ENCODE measurements at regions not wholly inside any gene's neighbourhood (a gene's known extent, or its start where the extent isn't known, plus 50 kb on each side); places are given as distances from the start of the nearest gene placed in this dataset.

GRCh38 chr14:50052517-50052916, 63.9 kb downstream of the VCPKMT start:
- Mint-ChIP-seq H3K36me3 (no peaks in the 10 kb centered on the region), H3K4me1 (peaks cover 26 to 36% of the 10 kb centered on the region in 2 donors), H3K4me3 (no peak overlapping the region), H3K27ac (peak overlapping the region in 1 of 2 donors; percentile 16), H3K9me3 (no peaks in the 10 kb centered on the region), H3K27me3 (ENCODE audit: low read depth in 2 of 2) (no peaks in the 10 kb centered on the region)
- intact Hi-C loops (cut with micrococcal nuclease) = no loop called here
- H3K4me3 ChIP-seq (ENCODE audit: low read length) = no peak overlapping the region
- peaks cover 29% of the 10 kb centered on the region for H3K4me1 ChIP-seq (ENCODE audit: control insufficient read depth, insufficient read depth, low read length)
- no peak overlapping the region for H3K27ac ChIP-seq (ENCODE audit: low read length)
- H3K9me3 ChIP-seq (ENCODE audit: control insufficient read depth, insufficient read depth, low read length) = no peaks in the 10 kb centered on the region
- ATAC-seq = no peak
- DNase-seq = no peak
- WGBS (ENCODE audit: insufficient coverage) = 97% methylated on average over 11 of the region's 11 CpGs
- no peaks in the 10 kb centered on the region for H3K27me3 ChIP-seq (ENCODE audit: control insufficient read depth, insufficient read depth, low read length)
- H3K36me3 ChIP-seq (ENCODE audit: control insufficient read depth, insufficient read depth, low read length) = no peaks in the 10 kb centered on the region
- no peak for TF ChIP-seq CTCF (IDR thresholded peaks at IDR 0.05)

- no peak for TF ChIP-seq CTCF (IDR thresholded peaks at IDR 0.05)
- Histone ChIP-seq H3K36me3 (ENCODE audit: control insufficient read depth, insufficient read depth, low read length) (no peaks in the 10 kb centered on the region), H3K4me3 (ENCODE audit: low read length) (no peak overlapping the region), H3K9me3 (ENCODE audit: control insufficient read depth, insufficient read depth, low read length) (no peaks in the 10 kb centered on the region), H3K4me1 (ENCODE audit: control insufficient read depth, insufficient read depth, low read length) (peaks cover 26% of the 10 kb centered on the region), H3K27ac (ENCODE audit: low read length) (no peak overlapping the region), H3K27me3 (ENCODE audit: control insufficient read depth, insufficient read depth, low read length) (no peaks in the 10 kb centered on the region)
- intact Hi-C loops (cut with micrococcal nuclease) = no loop called here
- no peak overlapping the region for H3K27ac Mint-ChIP-seq
- no peak overlapping the region for H3K4me3 Mint-ChIP-seq
- peaks cover 25 to 35% of the 10 kb centered on the region in 2 donors for H3K4me1 Mint-ChIP-seq
- no peak for ATAC-seq
- WGBS (ENCODE audit: insufficient coverage) = 85% methylated on average over 2 of the region's 2 CpGs
- H3K27me3 Mint-ChIP-seq (ENCODE audit: low read depth in 2 of 2) = no peaks in the 10 kb centered on the region
- no peaks in the 10 kb centered on the region for H3K36me3 Mint-ChIP-seq
- no peaks in the 10 kb centered on the region for H3K9me3 Mint-ChIP-seq
- no peak for DNase-seq
These were observed 62.4 kb downstream of the VCPKMT start for GRCh38 chr14:50053935-50054334.

GRCh38 chr14:50055461-50056228, 60.7 kb downstream of the VCPKMT start:
- H3K27me3 Mint-ChIP-seq (ENCODE audit: low read depth in 2 of 2) = no peaks in the 10 kb centered on the region
- 70% methylated on average over 14 of the region's 14 CpGs for WGBS (ENCODE audit: insufficient coverage)

More at GRCh38 chr14:50055461-50056228, 60.7 kb downstream of the VCPKMT start:
- no peaks in the 10 kb centered on the region for H3K27me3 ChIP-seq (ENCODE audit: control insufficient read depth, insufficient read depth, low read length)
- no peaks in the 10 kb centered on the region for H3K36me3 Mint-ChIP-seq
- H3K27ac ChIP-seq (ENCODE audit: low read length) = no peak overlapping the region
- TF ChIP-seq CTCF (IDR thresholded peaks at IDR 0.05) = no peak
- no peak overlapping the region for H3K4me3 ChIP-seq (ENCODE audit: low read length)
- no peaks in the 10 kb centered on the region for H3K9me3 ChIP-seq (ENCODE audit: control insufficient read depth, insufficient read depth, low read length)
- H3K9me3 Mint-ChIP-seq = no peaks in the 10 kb centered on the region
- intact Hi-C loops (cut with micrococcal nuclease) = no loop called here
- H3K36me3 ChIP-seq (ENCODE audit: control insufficient read depth, insufficient read depth, low read length) = no peaks in the 10 kb centered on the region
- peak overlapping the region; percentile 9 for H3K4me3 Mint-ChIP-seq
- H3K27ac Mint-ChIP-seq = peak overlapping the region; percentile 60 to 93
- H3K4me1 Mint-ChIP-seq = peaks cover 28 to 43% of the 10 kb centered on the region in 2 donors
- ATAC-seq (peak; percentile 50 to 70 (median 62)), DNase-seq (peak in 1 of 2 donors; percentile 33)
- peaks cover 39% of the 10 kb centered on the region for H3K4me1 ChIP-seq (ENCODE audit: control insufficient read depth, insufficient read depth, low read length)

Measured in natural killer cell (primary cell).